NCI-H1417 treated with DMSO at 0.1 percent for 48 hours (cell line): ENCODE measurements at regions not wholly inside any gene's neighbourhood (a gene's known extent, or its start where the extent isn't known, plus 50 kb on each side); places are given as distances from the start of the nearest gene placed in this dataset.
"Not testable (repeated sequence)": the region's sequence is repeated elsewhere in the genome, so short reads cannot be mapped to it uniquely, and the experiment has no call there.

Source experiments
- DNase-seq: peaks from one replicate; lab custom pipeline; 2025; lab: John Stamatoyannopoulos, UW

- no peak for DNase-seq
Observed at GRCh38 chr5:144644317-144644716, 473.6 kb downstream of the KCTD16 start.

- DNase-seq = no peak
Observed at GRCh38 chr5:144638787-144639186, 468.1 kb downstream of the KCTD16 start.

- no peak for DNase-seq
Observed at GRCh38 chr5:144634138-144634537, 463.5 kb downstream of the KCTD16 start.

GRCh38 chr5:144598451-144599068, 427.9 kb downstream of the KCTD16 start:
- peak; percentile 25 for DNase-seq

- DNase-seq = no peak
Observed at GRCh38 chr5:144596517-144596916, 425.8 kb downstream of the KCTD16 start.

GRCh38 chr5:144594919-144595318, 424.2 kb downstream of the KCTD16 start:
- no peak for DNase-seq

GRCh38 chr5:144594234-144594633, 423.6 kb downstream of the KCTD16 start:
- not testable (repeated sequence) for DNase-seq

- DNase-seq = no peak
Observed at GRCh38 chr5:144585681-144586080, 415.0 kb downstream of the KCTD16 start.

GRCh38 chr5:144583541-144584449, 413.1 kb downstream of the KCTD16 start:
- no peak for DNase-seq

GRCh38 chr5:144582066-144582465, 411.4 kb downstream of the KCTD16 start:
- DNase-seq = no peak

GRCh38 chr5:144581044-144581443, 410.4 kb downstream of the KCTD16 start:
- DNase-seq = no peak

GRCh38 chr5:144577676-144578075, 407.0 kb downstream of the KCTD16 start:
- no peak for DNase-seq

GRCh38 chr5:144575736-144576135, 405.1 kb downstream of the KCTD16 start:
- DNase-seq = no peak

- DNase-seq = no peak
Observed at GRCh38 chr5:144567421-144567780, 396.7 kb downstream of the KCTD16 start.

GRCh38 chr5:144566747-144567420, 396.2 kb downstream of the KCTD16 start:
- DNase-seq = no peak

GRCh38 chr5:144549580-144549979, 378.9 kb downstream of the KCTD16 start:
- DNase-seq = no peak

- DNase-seq = no peak
Observed at GRCh38 chr5:144548936-144549335, 378.3 kb downstream of the KCTD16 start.

GRCh38 chr5:144547098-144547499, 376.4 kb downstream of the KCTD16 start:
- no peak for DNase-seq

GRCh38 chr5:144538845-144539244, 368.2 kb downstream of the KCTD16 start:
- no peak for DNase-seq
